NB4 (cell line): ENCODE measurements at regions not wholly inside any gene's neighbourhood (a gene's known extent, or its start where the extent isn't known, plus 50 kb on each side); places are given as distances from the start of the nearest gene placed in this dataset.

Source experiments
- MYC ChIP-seq: IDR thresholded peaks from 2 replicates; pipeline ENCODE4 v1.6.1; 2011; ENCODE audit warnings: low read depth, low read length
- POLR2A ChIP-seq: IDR thresholded peaks from 2 replicates; pipeline ENCODE4 v1.6.1; 2011; ENCODE audit warnings: mild to moderate bottlenecking; ENCODE audit not compliant: insufficient read length; ENCODE audit errors: extremely low read depth
- TF ChIP-seq, protein P1 (sequence below): IDR thresholded peaks from one replicate; pipeline ENCODE4 v1.5.1; 2012; ENCODE audit warnings: low read depth, low read length
- TF ChIP-seq, protein P2 (sequence below): IDR thresholded peaks from 2 replicates; pipeline ENCODE4 v1.6.1; 2011; ENCODE audit warnings: low read depth, low read length

DNA sequence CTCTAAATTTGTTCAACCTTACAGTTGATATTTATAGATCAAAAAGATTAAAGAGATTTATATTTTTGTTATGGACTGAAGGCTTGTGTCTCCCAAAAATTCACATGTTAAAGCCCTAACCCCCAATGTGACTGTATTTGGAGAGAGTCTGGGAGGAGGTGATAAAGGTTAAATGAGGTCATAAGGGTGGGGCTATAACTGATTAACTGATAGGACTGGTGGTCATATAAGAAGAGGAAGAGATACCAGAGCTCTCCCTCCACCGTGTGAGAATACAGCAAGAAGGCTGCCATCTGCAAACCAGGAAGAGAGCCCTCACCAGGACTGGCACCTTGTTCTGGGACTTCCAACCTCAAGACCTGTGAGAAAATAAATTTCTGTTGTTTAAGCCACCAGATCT is 264.3 kb downstream of the ENC1 start:
- TF ChIP-seq, protein P1, sequence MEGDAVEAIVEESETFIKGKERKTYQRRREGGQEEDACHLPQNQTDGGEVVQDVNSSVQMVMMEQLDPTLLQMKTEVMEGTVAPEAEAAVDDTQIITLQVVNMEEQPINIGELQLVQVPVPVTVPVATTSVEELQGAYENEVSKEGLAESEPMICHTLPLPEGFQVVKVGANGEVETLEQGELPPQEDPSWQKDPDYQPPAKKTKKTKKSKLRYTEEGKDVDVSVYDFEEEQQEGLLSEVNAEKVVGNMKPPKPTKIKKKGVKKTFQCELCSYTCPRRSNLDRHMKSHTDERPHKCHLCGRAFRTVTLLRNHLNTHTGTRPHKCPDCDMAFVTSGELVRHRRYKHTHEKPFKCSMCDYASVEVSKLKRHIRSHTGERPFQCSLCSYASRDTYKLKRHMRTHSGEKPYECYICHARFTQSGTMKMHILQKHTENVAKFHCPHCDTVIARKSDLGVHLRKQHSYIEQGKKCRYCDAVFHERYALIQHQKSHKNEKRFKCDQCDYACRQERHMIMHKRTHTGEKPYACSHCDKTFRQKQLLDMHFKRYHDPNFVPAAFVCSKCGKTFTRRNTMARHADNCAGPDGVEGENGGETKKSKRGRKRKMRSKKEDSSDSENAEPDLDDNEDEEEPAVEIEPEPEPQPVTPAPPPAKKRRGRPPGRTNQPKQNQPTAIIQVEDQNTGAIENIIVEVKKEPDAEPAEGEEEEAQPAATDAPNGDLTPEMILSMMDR: no peak
- no peak for TF ChIP-seq POLR2A
- TF ChIP-seq, protein P2, sequence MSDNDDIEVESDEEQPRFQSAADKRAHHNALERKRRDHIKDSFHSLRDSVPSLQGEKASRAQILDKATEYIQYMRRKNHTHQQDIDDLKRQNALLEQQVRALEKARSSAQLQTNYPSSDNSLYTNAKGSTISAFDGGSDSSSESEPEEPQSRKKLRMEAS: no peak
- TF ChIP-seq MYC: no peak
